PC-3 (cell line): ENCODE measurements at regions not wholly inside any gene's neighbourhood (a gene's known extent, or its start where the extent isn't known, plus 50 kb on each side); places are given as distances from the start of the nearest gene placed in this dataset.

ENCODE experiments used
- ATAC-seq: fragments of 200-7000 bp; cut with Tn5 transposase; 2 replicates; pipeline ENCODE4 v1.9.1; 2020; ENCODE audit warnings: mild to moderate bottlenecking, moderate library complexity
- BruUV-seq: library from RNA; stranded (reverse); fragments of 400-500 nt; replicated peaks from 2 replicates; lab custom pipeline; 2021; lab: Mats Ljungman, UMichigan
- CTCF ChIA-PET: fragments of 300-600 bp; sonication (Branson Sonifier 250); formaldehyde crosslinking; loops from one replicate; lab custom pipeline; 2022; ENCODE audit warnings: antibody characterized with exemption; lab: Charles Lee
- POLR2A ChIA-PET: fragments of 300-600 bp; sonication (Branson Sonifier 250); formaldehyde crosslinking; loops from one replicate; lab custom pipeline; 2022; ENCODE audit warnings: antibody characterized with exemption; ENCODE audit not compliant: unreplicated experiment; lab: Charles Lee
- DNase-seq: peaks from one replicate; pipeline ENCODE4 v3.0.0-alpha.2; 2015
- H2AFZ ChIP-seq: fragments of 300-600 bp; sonication (generic); 2 replicates; pipeline ENCODE4 v1.6.0; 2016; ENCODE audit warnings: antibody characterized with exemption, low read length
- H3F3A ChIP-seq: fragments of 300-600 bp; sonication (generic); one replicate; pipeline ENCODE4 v1.6.0; 2017; ENCODE audit warnings: antibody characterized with exemption, low read length, control low read depth, mild to moderate bottlenecking; ENCODE audit not compliant: unreplicated experiment
- H3K27ac ChIP-seq: fragments of 300-600 bp; sonication (generic); 2 replicates; pipeline ENCODE4 v1.5.1; 2016; ENCODE audit warnings: mild to moderate bottlenecking, low read length
- H3K27me3 ChIP-seq: fragments of 300-600 bp; sonication (generic); 2 replicates; pipeline ENCODE4 v1.6.1; 2016; ENCODE audit warnings: low read length, mixed read lengths
- H3K36me3 ChIP-seq: fragments of 300-600 bp; sonication (generic); 2 replicates; pipeline ENCODE4 v1.6.1; 2016; ENCODE audit warnings: low read depth, mixed run types, low read length, mixed read lengths
- H3K4me1 ChIP-seq: fragments of 300-600 bp; sonication (generic); 2 replicates; pipeline ENCODE4 v1.5.1; 2016; ENCODE audit warnings: low read length; ENCODE audit not compliant: insufficient read depth
- H3K4me2 ChIP-seq: fragments of 300-600 bp; sonication (generic); 2 replicates; pipeline ENCODE4 v1.6.0; 2016; ENCODE audit warnings: low read length
- H3K4me3 ChIP-seq: fragments of 300-600 bp; sonication (generic); 2 replicates; pipeline ENCODE4 v1.5.1; 2016; ENCODE audit warnings: mild to moderate bottlenecking, low read length, mixed read lengths
- H3K79me2 ChIP-seq: fragments of 300-600 bp; sonication (generic); 2 replicates; pipeline ENCODE4 v1.6.1; 2017; ENCODE audit warnings: low read length, mixed read lengths
- H3K9ac ChIP-seq: fragments of 300-600 bp; sonication (generic); 2 replicates; pipeline ENCODE4 v1.6.0; 2016; ENCODE audit warnings: mild to moderate bottlenecking, low read length
- H3K9me2 ChIP-seq: fragments of 300-600 bp; sonication (generic); replicated peaks from 2 replicates; pipeline ENCODE4 v1.6.1; 2016; ENCODE audit warnings: mixed run types, low read length, mixed read lengths
- H3K9me3 ChIP-seq: fragments of 300-600 bp; sonication (generic); 2 replicates; pipeline ENCODE4 v1.6.1; 2016; ENCODE audit warnings: low read length, mixed read lengths
- H4K20me1 ChIP-seq: fragments of 300-600 bp; sonication (generic); 2 replicates; pipeline ENCODE4 v1.6.1; 2016; ENCODE audit warnings: low read length, mixed read lengths
- CTCF ChIP-seq: fragments of 300-600 bp; sonication (generic); conservative IDR thresholded peaks from 2 replicates; pipeline ENCODE4 v1.5.1; 2017; ENCODE audit warnings: antibody characterized with exemption, low read depth, mild to moderate bottlenecking, low read length
- EZH2 ChIP-seq: fragments of 300-600 bp; sonication (generic); IDR thresholded peaks from one replicate; pipeline ENCODE4 v1.6.1; 2017; ENCODE audit warnings: antibody characterized with exemption, mild to moderate bottlenecking, low read length; ENCODE audit not compliant: unreplicated experiment
- EZH2phosphoT487 ChIP-seq: fragments of 300-600 bp; sonication (generic); IDR thresholded peaks from 2 replicates; pipeline ENCODE4 v1.6.1; 2018; ENCODE audit warnings: mild to moderate bottlenecking, antibody characterized with exemption, low read length, borderline replicate concordance
- intact Hi-C: fragments of 100-400 bp; cut with micrococcal nuclease; formaldehyde crosslinking; loops from 2 replicates; pipeline ENCODE4 v1.9.0; 2023

- no peaks in the 10 kb centered on the region for H3K27me3 ChIP-seq
- no peak overlapping the region for H2AFZ ChIP-seq
- ChIA-PET CTCF (no interaction called here), POLR2A (no interaction called here)
- H3F3A ChIP-seq, result no peaks in the 10 kb centered on the region
- H3K9me2 ChIP-seq, result no peaks in the 10 kb centered on the region
- no peaks in the 10 kb centered on the region for H3K4me1 ChIP-seq
- no peaks in the 10 kb centered on the region for H3K36me3 ChIP-seq
- no peaks in the 10 kb centered on the region for H3K9me3 ChIP-seq
- H3K27ac ChIP-seq, result no peak overlapping the region
- ATAC-seq, result no peak
- no TSS peak for BruUV-seq
- TF ChIP-seq EZH2 (no peak), EZH2phosphoT487 (no peak), CTCF (no peak)
- H4K20me1 ChIP-seq, result no peaks in the 10 kb centered on the region
- no peak overlapping the region for H3K4me2 ChIP-seq
- DNase-seq, result no peak
- H3K79me2 ChIP-seq, result no peaks in the 10 kb centered on the region
- H3K9ac ChIP-seq, result no peak overlapping the region
- H3K4me3 ChIP-seq, result no peak overlapping the region
- intact Hi-C loops, result no loop called here
Observed at GRCh38 chr3:68242606-68243005, 588.2 kb upstream of the SUCLG2 start.

- TF ChIP-seq EZH2phosphoT487 (no peak), CTCF (no peak), EZH2 (no peak)
- intact Hi-C loops, result no loop called here
- Histone ChIP-seq H3K36me3 (no peaks in the 10 kb centered on the region), H2AFZ (no peak overlapping the region), H3K4me3 (no peak overlapping the region), H3K9ac (no peak overlapping the region), H3K27ac (no peak overlapping the region), H3K9me2 (no peaks in the 10 kb centered on the region), H3F3A (no peaks in the 10 kb centered on the region), H4K20me1 (no peaks in the 10 kb centered on the region), H3K79me2 (no peaks in the 10 kb centered on the region), H3K4me2 (no peak overlapping the region), H3K4me1 (no peaks in the 10 kb centered on the region), H3K9me3 (no peaks in the 10 kb centered on the region), H3K27me3 (no peaks in the 10 kb centered on the region)
- ChIA-PET POLR2A (no interaction called here), CTCF (no interaction called here)
- no TSS peak for BruUV-seq
- DNase-seq, result no peak
- no peak for ATAC-seq
Observed at GRCh38 chr3:68239542-68239941, 585.1 kb upstream of the SUCLG2 start.

GRCh38 chr3:68234076-68234780 lies 579.8 kb upstream of the SUCLG2 start:
- Histone ChIP-seq H3K36me3 (no peaks in the 10 kb centered on the region), H3K9me3 (no peaks in the 10 kb centered on the region), H3K4me3 (no peak overlapping the region), H3K4me1 (no peaks in the 10 kb centered on the region), H3K9ac (no peak overlapping the region), H3K27ac (no peak overlapping the region), H3K27me3 (no peaks in the 10 kb centered on the region), H3K4me2 (no peak overlapping the region), H4K20me1 (no peaks in the 10 kb centered on the region), H3K79me2 (no peaks in the 10 kb centered on the region), H3K9me2 (no peaks in the 10 kb centered on the region), H2AFZ (no peak overlapping the region), H3F3A (no peaks in the 10 kb centered on the region)
- ChIA-PET CTCF (no interaction called here), POLR2A (no interaction called here)
- no peak for ATAC-seq
- no peak for DNase-seq
- intact Hi-C loops, result no loop called here
- TF ChIP-seq CTCF, result no peak
- TF ChIP-seq EZH2phosphoT487, result no peak
- no peak for TF ChIP-seq EZH2
- no TSS peak for BruUV-seq
